BJ (cell line): ENCODE measurements at regions not wholly inside any gene's neighbourhood (a gene's known extent, or its start where the extent isn't known, plus 50 kb on each side); places are given as distances from the start of the nearest gene placed in this dataset.

Experiments used
- CTCF ChIA-PET: fragments of 350-600 bp; formaldehyde crosslinking; extraction: SDS; loops from one replicate; lab custom pipeline; 2021; ENCODE audit warnings: antibody characterized with exemption, inconsistent platforms; lab: Yijun Ruan, JAX
- POLR2A ChIA-PET: fragments of 300-600 bp; sonication (Branson Sonifier 250); formaldehyde crosslinking; extraction: SDS; loops from one replicate; lab custom pipeline; 2021; ENCODE audit warnings: antibody characterized with exemption; lab: Charles Lee
- DNase-seq: peaks from one replicate; pipeline ENCODE4 v3.0.0-alpha.2; 2011; ENCODE audit warnings: low read depth
- H3K27me3 ChIP-seq: 2 replicates; pipeline ENCODE4 v1.6.0; 2011; ENCODE audit warnings: low read length; ENCODE audit not compliant: control insufficient read depth, insufficient read depth
- H3K36me3 ChIP-seq: 2 replicates; pipeline ENCODE4 v1.5.1; 2011; ENCODE audit warnings: low read length; ENCODE audit not compliant: control insufficient read depth, insufficient read depth
- H3K4me3 ChIP-seq: 2 replicates; pipeline ENCODE4 v1.5.1; 2011; ENCODE audit warnings: low read depth, mild to moderate bottlenecking, control low read depth, low read length
- CTCF ChIP-seq: IDR thresholded peaks from 2 replicates; pipeline ENCODE4 v1.5.1; 2011; ENCODE audit warnings: low read depth, mild to moderate bottlenecking, control low read depth, inconsistent platforms, low read length, moderate library complexity; ENCODE audit not compliant: insufficient read depth

DNA sequence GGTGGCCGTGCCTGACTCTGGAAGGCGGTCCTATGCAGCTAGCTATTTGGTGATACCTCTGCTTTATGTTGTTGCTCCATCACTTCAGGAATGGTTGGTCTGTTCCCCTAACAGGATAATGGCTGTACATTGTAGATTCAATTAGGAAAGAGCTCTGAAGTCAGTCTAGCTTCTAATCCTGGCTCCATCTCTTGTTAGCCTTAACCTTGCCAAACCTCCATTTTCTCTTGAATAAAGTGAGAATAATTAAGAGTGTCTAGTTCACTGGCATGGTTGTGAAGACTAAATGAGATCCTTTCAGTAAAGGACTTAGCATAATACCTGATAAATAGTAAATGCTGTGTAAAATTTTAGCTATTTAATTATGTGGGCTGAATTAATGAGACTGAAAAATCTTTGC is 262.5 kb upstream of the ARHGAP20 start:
- no peak for DNase-seq
- ChIA-PET CTCF (interaction anchor here (1.1 kb wide), 1 partner anchor 12 kb away, joined by 3 read pairs; no protein-coding TSS in a partner anchor), POLR2A (no interaction called here)
- no peaks in the 10 kb centered on the region for H3K36me3 ChIP-seq
- no peak for TF ChIP-seq CTCF
- H3K27me3 ChIP-seq = no peaks in the 10 kb centered on the region
- no peak overlapping the region for H3K4me3 ChIP-seq

- ChIA-PET POLR2A (no interaction called here), CTCF (no interaction called here)
- no peak for TF ChIP-seq CTCF
- no peaks in the 10 kb centered on the region for H3K36me3 ChIP-seq
- no peaks in the 10 kb centered on the region for H3K27me3 ChIP-seq
- DNase-seq = no peak
- no peak overlapping the region for H3K4me3 ChIP-seq
Measured at GRCh38 chr11:110973401-110973980, 261.3 kb upstream of the ARHGAP20 start.

- ChIA-PET CTCF (interaction anchor here (1.2 kb wide), 2 partner anchors 12 to 248 kb away, joined by 3 read pairs; no protein-coding TSS in a partner anchor), POLR2A (interaction anchor here (1.1 kb wide), 1 partner anchor 10 kb away, joined by 3 read pairs; no protein-coding TSS in a partner anchor)
- DNase-seq = no peak
- no peak for TF ChIP-seq CTCF
- Histone ChIP-seq H3K36me3 (no peaks in the 10 kb centered on the region), H3K4me3 (no peak overlapping the region), H3K27me3 (no peaks in the 10 kb centered on the region)
Measured at GRCh38 chr11:110972640-110973039, 260.4 kb upstream of the ARHGAP20 start.

- DNase-seq = no peak
- CTCF ChIA-PET = interaction anchor here (1.2 to 1.9 kb wide), 3 partner anchors 12 to 249 kb away, joined by 3 to 5 read pairs (median 3); no protein-coding TSS in a partner anchor
- Histone ChIP-seq H3K4me3 (no peak overlapping the region), H3K36me3 (no peaks in the 10 kb centered on the region), H3K27me3 (no peaks in the 10 kb centered on the region)
- POLR2A ChIA-PET = interaction anchor here (1.1 kb wide), 1 partner anchor 9 kb away, joined by 3 read pairs; no protein-coding TSS in a partner anchor
- TF ChIP-seq CTCF = no peak
Measured at GRCh38 chr11:110972106-110972505, 259.9 kb upstream of the ARHGAP20 start.

- POLR2A ChIA-PET = no interaction called here
Measured at GRCh38 chr11:110971140-110971539, 258.9 kb upstream of the ARHGAP20 start.

More at GRCh38 chr11:110971140-110971539, 258.9 kb upstream of the ARHGAP20 start:
- peak; percentile 66 for DNase-seq
- no peak for TF ChIP-seq CTCF
- CTCF ChIA-PET = interaction anchor here (1.0 to 1.9 kb wide), 4 partner anchors 8 to 22 kb away, joined by 3 to 5 read pairs (median 4); no protein-coding TSS in a partner anchor
- Histone ChIP-seq H3K4me3 (no peak overlapping the region), H3K36me3 (no peaks in the 10 kb centered on the region), H3K27me3 (no peaks in the 10 kb centered on the region)
